Smooth muscle cell (in vitro differentiated cells): ENCODE measurements at regions not wholly inside any gene's neighbourhood (a gene's known extent, or its start where the extent isn't known, plus 50 kb on each side); places are given as distances from the start of the nearest gene placed in this dataset.

ENCODE experiments used
- DNase-seq: peaks from one replicate; lab custom pipeline; 2025; ENCODE audit not compliant: unreplicated experiment; lab: John Stamatoyannopoulos, UW
- H2AFZ ChIP-seq: fragments of 200-600 bp; sonication (generic); 2 replicates; pipeline ENCODE4 v1.6.0; 2016; ENCODE audit warnings: antibody characterized with exemption, low read depth, mild to moderate bottlenecking
- H3F3A ChIP-seq: fragments of 200-600 bp; sonication (generic); 2 replicates; pipeline ENCODE4 v1.6.0; 2017; ENCODE audit warnings: antibody characterized with exemption, low read depth
- H3K27ac ChIP-seq: fragments of 200-600 bp; sonication (generic); 2 replicates; pipeline ENCODE4 v1.5.1; 2016; ENCODE audit warnings: low read depth, mild to moderate bottlenecking
- H3K27me3 ChIP-seq: fragments of 200-600 bp; sonication (generic); 2 replicates; pipeline ENCODE4 v1.6.1; 2016; ENCODE audit warnings: low read depth, mild to moderate bottlenecking
- H3K36me3 ChIP-seq: fragments of 200-600 bp; sonication (generic); 2 replicates; pipeline ENCODE4 v1.5.1; 2016; ENCODE audit warnings: low read depth
- H3K4me1 ChIP-seq: fragments of 200-600 bp; sonication (generic); 2 replicates; pipeline ENCODE4 v1.5.1; 2016; ENCODE audit warnings: low read depth
- H3K4me2 ChIP-seq: fragments of 200-600 bp; sonication (generic); 2 replicates; pipeline ENCODE4 v1.6.0; 2016; ENCODE audit warnings: mild to moderate bottlenecking
- H3K4me3 ChIP-seq: fragments of 200-600 bp; sonication (generic); 2 replicates; pipeline ENCODE4 v1.5.1; 2016; ENCODE audit warnings: mild to moderate bottlenecking
- H3K79me2 ChIP-seq: fragments of 200-600 bp; sonication (generic); 2 replicates; pipeline ENCODE4 v1.6.0; 2016; ENCODE audit warnings: low read depth, mild to moderate bottlenecking
- H3K9ac ChIP-seq: fragments of 200-600 bp; sonication (generic); 2 replicates; pipeline ENCODE4 v1.6.0; 2016; ENCODE audit warnings: low read depth
- H3K9me3 ChIP-seq: fragments of 200-600 bp; sonication (generic); replicated peaks from 2 replicates; pipeline ENCODE4 v1.5.1; 2016; ENCODE audit warnings: low read depth
- H4K20me1 ChIP-seq: fragments of 200-600 bp; sonication (generic); 2 replicates; pipeline ENCODE4 v1.6.0; 2016; ENCODE audit warnings: low read depth
- CTCF ChIP-seq: fragments of 200-600 bp; sonication (generic); IDR thresholded peaks from 2 replicates; pipeline ENCODE4 v1.5.1; 2017; ENCODE audit warnings: borderline replicate concordance, mild to moderate bottlenecking, antibody characterized with exemption; ENCODE audit not compliant: insufficient read depth, poor library complexity, severe bottlenecking
- WGBS: methylation state at CpG from one replicate; pipeline ENCODE4 v1.1.7; 2016; ENCODE audit warnings: low lambda C conversion rate; 5-methylcytosine and 5-hydroxymethylcytosine counted together

GRCh38 chr7:24137338-24137737, 146.7 kb upstream of the NPY start:
- H3K36me3 ChIP-seq, result no peaks in the 10 kb centered on the region
- H3K4me1 ChIP-seq, result no peaks in the 10 kb centered on the region
- no peak for TF ChIP-seq CTCF
- no peak overlapping the region for H3K4me2 ChIP-seq
- 94% methylated on average over 3 of the region's 3 CpGs for WGBS
- H3K9me3 ChIP-seq, result no peaks in the 10 kb centered on the region
- peaks cover 4% of the 10 kb centered on the region for H3K27me3 ChIP-seq
- no peak overlapping the region for H3K27ac ChIP-seq
- no peak overlapping the region for H2AFZ ChIP-seq
- H3K79me2 ChIP-seq, result no peaks in the 10 kb centered on the region
- no peak overlapping the region for H3K4me3 ChIP-seq
- DNase-seq, result no peak
- no peak overlapping the region for H3K9ac ChIP-seq
- H4K20me1 ChIP-seq, result no peaks in the 10 kb centered on the region
- no peaks in the 10 kb centered on the region for H3F3A ChIP-seq

GRCh38 chr7:24138343-24138742, 145.6 kb upstream of the NPY start:
- peaks cover 4% of the 10 kb centered on the region for H3K27me3 ChIP-seq
- no peaks in the 10 kb centered on the region for H4K20me1 ChIP-seq
- TF ChIP-seq CTCF, result no peak
- no peaks in the 10 kb centered on the region for H3F3A ChIP-seq
- H3K4me1 ChIP-seq, result no peaks in the 10 kb centered on the region
- H3K9ac ChIP-seq, result no peak overlapping the region
- H2AFZ ChIP-seq, result no peak overlapping the region
- no peaks in the 10 kb centered on the region for H3K36me3 ChIP-seq
- H3K4me3 ChIP-seq, result no peak overlapping the region
- H3K27ac ChIP-seq, result no peak overlapping the region
- no peak for DNase-seq
- no peak overlapping the region for H3K4me2 ChIP-seq
- no peaks in the 10 kb centered on the region for H3K79me2 ChIP-seq
- H3K9me3 ChIP-seq, result no peaks in the 10 kb centered on the region

- H3K79me2 ChIP-seq, result no peaks in the 10 kb centered on the region
- H3K4me2 ChIP-seq, result no peak overlapping the region
- peaks cover 4% of the 10 kb centered on the region for H3K27me3 ChIP-seq
- no peak for DNase-seq
- TF ChIP-seq CTCF, result no peak
- no peak overlapping the region for H3K4me3 ChIP-seq
- no peaks in the 10 kb centered on the region for H3F3A ChIP-seq
- no peaks in the 10 kb centered on the region for H3K9me3 ChIP-seq
- H3K4me1 ChIP-seq, result no peaks in the 10 kb centered on the region
- H3K9ac ChIP-seq, result no peak overlapping the region
- H3K36me3 ChIP-seq, result no peaks in the 10 kb centered on the region
- H4K20me1 ChIP-seq, result no peaks in the 10 kb centered on the region
- H3K27ac ChIP-seq, result no peak overlapping the region
- H2AFZ ChIP-seq, result no peak overlapping the region
- 84% methylated on average over 4 of the region's 4 CpGs for WGBS
Measured at GRCh38 chr7:24140001-24140400, 144.0 kb upstream of the NPY start.

GRCh38 chr7:24141874-24142509, 142.0 kb upstream of the NPY start:
- H3K4me3 ChIP-seq, result no peak overlapping the region
- H3K9ac ChIP-seq, result no peak overlapping the region
- 78% methylated on average over 15 of the region's 15 CpGs for WGBS
- H2AFZ ChIP-seq, result no peak overlapping the region
- no peaks in the 10 kb centered on the region for H3K36me3 ChIP-seq
- no peaks in the 10 kb centered on the region for H3K79me2 ChIP-seq
- no peaks in the 10 kb centered on the region for H3F3A ChIP-seq
- no peak for DNase-seq
- TF ChIP-seq CTCF, result no peak
- H3K9me3 ChIP-seq, result no peaks in the 10 kb centered on the region
- no peak overlapping the region for H3K27ac ChIP-seq
- no peaks in the 10 kb centered on the region for H4K20me1 ChIP-seq
- peaks cover 4% of the 10 kb centered on the region for H3K27me3 ChIP-seq
- H3K4me2 ChIP-seq, result no peak overlapping the region
- no peaks in the 10 kb centered on the region for H3K4me1 ChIP-seq
